SH-SY5Y (cell line): ENCODE measurements at regions not wholly inside any gene's neighbourhood (a gene's known extent, or its start where the extent isn't known, plus 50 kb on each side); places are given as distances from the start of the nearest gene placed in this dataset.

Source experiments
- GATA2 ChIP-seq: IDR thresholded peaks from 2 replicates; pipeline ENCODE4 v1.6.1; 2011; ENCODE audit warnings: mild to moderate bottlenecking, low read depth, low read length
- GATA3 ChIP-seq: IDR thresholded peaks from 2 replicates; pipeline ENCODE4 v1.6.1; 2011; ENCODE audit warnings: low read depth, mild to moderate bottlenecking, low read length, moderate library complexity

GRCh38 chr12:87140262-87140661 lies 884.1 kb upstream of the MGAT4C start:
- TF ChIP-seq GATA3 (no peak), GATA2 (no peak)
